ENCODE measurements at regions not wholly inside any gene's neighbourhood (a gene's known extent, or its start where the extent isn't known, plus 50 kb on each side); places are given as distances from the start of the nearest gene placed in this dataset.

DNA sequence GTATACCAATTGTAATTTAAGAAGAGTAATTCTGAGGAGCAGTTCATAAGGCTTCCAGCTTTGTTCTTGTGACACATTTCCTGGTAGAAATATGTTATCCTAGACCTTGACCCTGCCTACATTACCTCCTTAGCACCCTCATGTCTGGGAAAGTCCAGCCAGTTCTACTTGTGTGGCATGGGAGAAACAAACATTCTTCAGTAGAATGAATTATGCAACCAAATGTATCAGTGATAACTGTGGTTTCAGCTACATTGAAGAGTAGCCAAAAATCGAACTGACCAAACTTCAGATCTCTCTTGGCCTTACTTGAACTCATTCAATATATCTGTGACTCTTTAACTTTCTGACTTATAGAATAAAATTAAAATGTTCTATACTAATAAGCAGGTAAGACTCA lies 308.1 kb upstream of the LYPLAL1 start:
- H3K36me3 ChIP-seq (ENCODE audit: insufficient read depth, low read length): no peaks in the 10 kb centered on the region
- H4K20me1 ChIP-seq (ENCODE audit: insufficient read depth, low read length): no peaks in the 10 kb centered on the region
- H3K4me2 ChIP-seq (ENCODE audit: low read length): no peak overlapping the region
- no peaks in the 10 kb centered on the region for H3K4me1 ChIP-seq (ENCODE audit: insufficient read depth, low read length, poor library complexity, severe bottlenecking)
- no peak for DNase-seq (ENCODE audit: low spot score)
- H3K9me2 ChIP-seq (ENCODE audit: insufficient read depth, low read length): no peaks in the 10 kb centered on the region
- H3K27ac ChIP-seq (ENCODE audit: low read depth, low read length, poor library complexity, severe bottlenecking): no peak overlapping the region
- ChIA-PET CTCF (ENCODE audit: unreplicated experiment) (no interaction called here), POLR2A (no interaction called here)
- H3K9me3 ChIP-seq (ENCODE audit: low read length): no peaks in the 10 kb centered on the region
- TF ChIP-seq, protein P1, sequence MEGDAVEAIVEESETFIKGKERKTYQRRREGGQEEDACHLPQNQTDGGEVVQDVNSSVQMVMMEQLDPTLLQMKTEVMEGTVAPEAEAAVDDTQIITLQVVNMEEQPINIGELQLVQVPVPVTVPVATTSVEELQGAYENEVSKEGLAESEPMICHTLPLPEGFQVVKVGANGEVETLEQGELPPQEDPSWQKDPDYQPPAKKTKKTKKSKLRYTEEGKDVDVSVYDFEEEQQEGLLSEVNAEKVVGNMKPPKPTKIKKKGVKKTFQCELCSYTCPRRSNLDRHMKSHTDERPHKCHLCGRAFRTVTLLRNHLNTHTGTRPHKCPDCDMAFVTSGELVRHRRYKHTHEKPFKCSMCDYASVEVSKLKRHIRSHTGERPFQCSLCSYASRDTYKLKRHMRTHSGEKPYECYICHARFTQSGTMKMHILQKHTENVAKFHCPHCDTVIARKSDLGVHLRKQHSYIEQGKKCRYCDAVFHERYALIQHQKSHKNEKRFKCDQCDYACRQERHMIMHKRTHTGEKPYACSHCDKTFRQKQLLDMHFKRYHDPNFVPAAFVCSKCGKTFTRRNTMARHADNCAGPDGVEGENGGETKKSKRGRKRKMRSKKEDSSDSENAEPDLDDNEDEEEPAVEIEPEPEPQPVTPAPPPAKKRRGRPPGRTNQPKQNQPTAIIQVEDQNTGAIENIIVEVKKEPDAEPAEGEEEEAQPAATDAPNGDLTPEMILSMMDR (conservative IDR thresholded peaks at IDR 0.05; ENCODE audit: low read length): no peak
- no peak for TF ChIP-seq EZH2phosphoT487 (IDR thresholded peaks at IDR 0.05; ENCODE audit: borderline replicate concordance, low read depth, low read length)
- no TSS peak for BruUV-seq (replicated peaks)
- no peak overlapping the region for H2AFZ ChIP-seq (ENCODE audit: low read length)
- no peaks in the 10 kb centered on the region for H3K79me2 ChIP-seq (ENCODE audit: insufficient read depth, low read depth, low read length)
- no peak overlapping the region for H3K4me3 ChIP-seq (ENCODE audit: low read depth, low read length, poor library complexity, severe bottlenecking)
- intact Hi-C loops (cut with micrococcal nuclease; ENCODE audit: unreplicated experiment): no loop called here

DNA sequence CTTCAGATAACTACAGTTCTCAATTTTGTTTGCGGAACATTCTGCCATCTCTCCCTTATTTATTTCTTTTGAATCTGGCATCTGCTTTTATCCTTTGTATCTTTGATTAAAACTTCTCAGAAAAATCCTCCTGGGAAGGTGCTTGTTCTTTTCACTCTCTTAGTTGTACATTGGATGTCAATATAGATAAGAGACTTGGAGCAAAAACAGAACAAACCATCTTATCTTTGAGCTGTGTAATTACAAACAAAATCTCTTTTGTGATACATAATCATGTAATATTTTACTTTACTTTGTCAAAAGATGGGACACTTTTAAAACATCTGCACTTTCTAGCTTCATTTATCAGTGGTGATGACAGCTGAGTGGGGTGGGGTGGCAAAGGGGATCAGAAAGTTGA lies 307.2 kb upstream of the LYPLAL1 start:
- CTCF ChIA-PET (ENCODE audit: unreplicated experiment): no interaction called here

DNA sequence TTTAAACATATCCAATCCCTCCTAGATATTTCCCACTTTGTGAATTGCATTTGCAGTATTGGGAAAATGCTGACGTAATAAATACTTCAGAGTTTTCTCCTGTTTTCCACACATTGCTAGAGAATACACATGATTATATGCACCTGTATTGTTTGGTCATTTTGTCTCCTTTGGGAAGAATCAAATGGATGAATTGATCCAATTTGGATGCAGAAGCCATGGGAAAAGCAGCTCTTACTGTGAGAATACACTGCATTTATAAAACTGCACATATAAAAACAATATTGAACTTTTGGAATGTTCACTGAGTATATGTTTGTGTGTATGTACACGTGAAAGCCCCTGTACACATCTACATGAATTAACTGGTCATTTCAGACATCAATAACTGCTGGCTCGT lies 306.6 kb upstream of the LYPLAL1 start:
- POLR2A ChIA-PET: no interaction called here
- no TSS peak for BruUV-seq (replicated peaks)
- H3K4me2 ChIP-seq (ENCODE audit: low read length): no peak overlapping the region
- no peak overlapping the region for H3K27ac ChIP-seq (ENCODE audit: low read depth, low read length, poor library complexity, severe bottlenecking)
- H3K9me3 ChIP-seq (ENCODE audit: low read length): no peaks in the 10 kb centered on the region
- no peaks in the 10 kb centered on the region for H3K36me3 ChIP-seq (ENCODE audit: insufficient read depth, low read length)
- no peak overlapping the region for H3K4me3 ChIP-seq (ENCODE audit: low read depth, low read length, poor library complexity, severe bottlenecking)
- no peaks in the 10 kb centered on the region for H3K9me2 ChIP-seq (ENCODE audit: insufficient read depth, low read length)
- CTCF ChIA-PET (ENCODE audit: unreplicated experiment): no interaction called here
- H3K4me1 ChIP-seq (ENCODE audit: insufficient read depth, low read length, poor library complexity, severe bottlenecking): no peaks in the 10 kb centered on the region
- intact Hi-C loops (cut with micrococcal nuclease; ENCODE audit: unreplicated experiment): no loop called here
- no peak for DNase-seq (ENCODE audit: low spot score)
- no peaks in the 10 kb centered on the region for H3K79me2 ChIP-seq (ENCODE audit: insufficient read depth, low read depth, low read length)
- H2AFZ ChIP-seq (ENCODE audit: low read length): no peak overlapping the region
- no peak for TF ChIP-seq EZH2phosphoT487 (IDR thresholded peaks at IDR 0.05; ENCODE audit: borderline replicate concordance, low read depth, low read length)
- TF ChIP-seq, protein P1 (conservative IDR thresholded peaks at IDR 0.05; ENCODE audit: low read length): no peak
- no peaks in the 10 kb centered on the region for H4K20me1 ChIP-seq (ENCODE audit: insufficient read depth, low read length)

More for the DNA sequence above, 307.2 kb upstream of the LYPLAL1 start:
- no peak overlapping the region for H3K4me3 ChIP-seq (ENCODE audit: low read depth, low read length, poor library complexity, severe bottlenecking)
- H3K27ac ChIP-seq (ENCODE audit: low read depth, low read length, poor library complexity, severe bottlenecking): no peak overlapping the region
- POLR2A ChIA-PET: no interaction called here
- TF ChIP-seq EZH2phosphoT487 (IDR thresholded peaks at IDR 0.05; ENCODE audit: borderline replicate concordance, low read depth, low read length): no peak
- TF ChIP-seq, protein P1 (conservative IDR thresholded peaks at IDR 0.05; ENCODE audit: low read length): no peak
- no peaks in the 10 kb centered on the region for H3K9me2 ChIP-seq (ENCODE audit: insufficient read depth, low read length)
- H3K4me1 ChIP-seq (ENCODE audit: insufficient read depth, low read length, poor library complexity, severe bottlenecking): no peaks in the 10 kb centered on the region
- no peaks in the 10 kb centered on the region for H3K79me2 ChIP-seq (ENCODE audit: insufficient read depth, low read depth, low read length)
- no peak for DNase-seq (ENCODE audit: low spot score)
- H4K20me1 ChIP-seq (ENCODE audit: insufficient read depth, low read length): no peaks in the 10 kb centered on the region
- H3K4me2 ChIP-seq (ENCODE audit: low read length): no peak overlapping the region
- no peaks in the 10 kb centered on the region for H3K36me3 ChIP-seq (ENCODE audit: insufficient read depth, low read length)
- H2AFZ ChIP-seq (ENCODE audit: low read length): no peak overlapping the region
- no TSS peak for BruUV-seq (replicated peaks)
- H3K9me3 ChIP-seq (ENCODE audit: low read length): no peaks in the 10 kb centered on the region
- intact Hi-C loops (cut with micrococcal nuclease; ENCODE audit: unreplicated experiment): no loop called here

All from OCI-LY7 (cell line).